Stimulated activated CD4-positive, alpha-beta T cell treated with anti-CD3 and anti-CD28 coated beads, TNF-alpha, amount 100 ng/mL, for 48 hours (primary cell): ENCODE measurements at regions not wholly inside any gene's neighbourhood (a gene's known extent, or its start where the extent isn't known, plus 50 kb on each side); places are given as distances from the start of the nearest gene placed in this dataset.
"Not testable (repeated sequence)": the region's sequence is repeated elsewhere in the genome, so short reads cannot be mapped to it uniquely, and the experiment has no call there.

Experiments
- DNase-seq, 3 donors: peaks; one replicate each; pipeline ENCODE4 v3.0.0-alpha.2; 2020; ENCODE audit warnings: low read depth in 3 of 3

DNA sequence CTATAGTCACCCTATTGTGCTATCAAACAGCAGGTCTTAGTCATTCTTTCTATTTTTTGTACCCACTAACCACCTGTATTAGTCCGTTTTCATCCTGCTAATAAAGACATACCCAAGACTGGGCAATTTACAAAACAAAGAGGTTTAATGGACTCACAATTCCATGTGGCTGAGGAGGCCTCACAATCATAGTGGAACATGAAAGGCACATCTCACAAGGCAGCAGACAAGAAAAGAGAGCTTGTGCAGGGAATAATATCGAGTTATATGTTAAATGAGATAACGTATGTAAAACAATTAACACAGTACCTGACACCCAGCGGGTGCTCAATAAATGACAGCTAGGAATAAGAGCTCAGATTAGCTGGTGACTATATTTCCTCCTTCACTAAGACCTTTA, 88.1 kb upstream of the WDR44 start:
- DNase-seq: no peak

- DNase-seq: no peak
Observed at GRCh38 chrX:118259213-118259612, 86.7 kb upstream of the WDR44 start.

DNA sequence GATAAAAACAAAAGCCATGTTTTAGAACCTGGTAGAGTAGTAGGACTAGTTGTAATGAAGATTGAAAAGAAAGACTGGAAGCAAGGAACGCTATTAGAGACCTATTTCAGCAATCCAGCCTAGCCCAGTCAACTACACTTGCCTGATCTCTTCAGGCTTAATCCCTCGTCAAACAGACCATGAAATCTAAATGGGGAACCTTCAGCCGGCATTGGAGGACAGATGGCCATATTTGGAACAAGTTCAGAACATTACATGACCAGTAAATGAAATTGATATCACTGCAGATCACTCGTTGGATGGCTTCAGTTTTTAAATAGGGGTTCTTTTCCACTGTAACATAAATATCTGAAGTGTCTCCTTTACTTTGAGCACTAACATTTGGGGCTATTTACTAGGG, 84.8 kb upstream of the WDR44 start:
- no peak for DNase-seq

GRCh38 chrX:118271775-118272174, 74.1 kb upstream of the WDR44 start:
- DNase-seq: no peak

DNA sequence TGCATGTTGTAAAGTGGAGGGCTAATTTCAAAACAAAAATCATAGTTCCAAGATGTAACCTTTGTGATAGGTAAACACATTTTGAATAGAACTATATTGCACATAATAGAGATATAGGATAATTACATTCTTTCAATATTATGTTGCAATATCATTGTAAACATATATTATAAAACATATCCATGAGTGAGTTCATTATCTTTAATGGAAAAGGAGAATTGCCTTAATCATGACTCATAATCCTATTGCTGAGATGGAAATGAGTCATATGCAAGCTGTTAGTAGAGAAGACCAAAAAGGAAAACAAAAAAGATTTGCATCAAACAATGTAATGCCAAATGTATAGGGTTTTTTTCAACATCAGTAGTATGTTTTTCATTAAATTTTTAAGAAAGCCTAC, 73.7 kb upstream of the WDR44 start:
- DNase-seq: no peak

- DNase-seq: no peak
Observed at GRCh38 chrX:118286066-118286762, 59.7 kb upstream of the WDR44 start.

GRCh38 chrX:118295818-118296217, 50.1 kb upstream of the WDR44 start:
- DNase-seq: not testable (repeated sequence)
